Peyer's patch (tissue), 4 donors: ENCODE measurements at regions not wholly inside any gene's neighbourhood (a gene's known extent, or its start where the extent isn't known, plus 50 kb on each side); places are given as distances from the start of the nearest gene placed in this dataset.

Experiments used
- DNase-seq, 3 donors: peaks; one replicate each; pipeline ENCODE4 v3.0.0-alpha.2; 2017 to 2019
- H3K27ac ChIP-seq, 4 donors: fragments of 200-600 bp; sonication (generic); one replicate each; pipeline ENCODE4 v1.5.1; 2016 to 2019
- H3K27me3 ChIP-seq, 2 donors: fragments of 200-600 bp; sonication (generic); one replicate each; pipeline ENCODE4 v1.5.1; 2019
- H3K36me3 ChIP-seq, 3 donors: fragments of 200-600 bp; sonication (generic); one replicate each; pipeline ENCODE4 v1.5.1; 2016 to 2019
- H3K4me1 ChIP-seq, 4 donors: fragments of 200-600 bp; sonication (generic); one replicate each; pipeline ENCODE4 v1.5.1; 2016 to 2019
- H3K4me3 ChIP-seq, 4 donors: fragments of 200-600 bp; sonication (generic); 1 replicate in 3 of 4; 2 replicates in 1 of 4; pipeline ENCODE4 v1.5.1; 2016 to 2019; ENCODE audit warnings: mild to moderate bottlenecking in 1 of 4
- H3K9me3 ChIP-seq, 4 donors: fragments of 200-600 bp; sonication (generic); one replicate each; pipeline ENCODE4 v1.5.1; 2016 to 2019; ENCODE audit warnings: mild to moderate bottlenecking in 1 of 4
- CTCF ChIP-seq, 6 experiments: fragments of 450-650 bp in 4 of 6; fragments of 200-600 bp in 2 of 6; sonication (generic) in 1 of 6; IDR thresholded peaks; one replicate each; pipeline ENCODE4 v1.5.1; 2017 to 2019; ENCODE audit warnings: antibody characterized with exemption in 6 of 6, mild to moderate bottlenecking in 3 of 6, moderate library complexity in 1 of 6
- POLR2A ChIP-seq, 2 donors: fragments of 450-650 bp; IDR thresholded peaks; one replicate each; pipeline ENCODE4 v1.5.1; 2017; ENCODE audit warnings: antibody characterized with exemption in 2 of 2, mild to moderate bottlenecking in 2 of 2, moderate library complexity in 2 of 2

GRCh38 chr5:2196989-2197619, 314.4 kb upstream of the IRX4 start:
- no peak for TF ChIP-seq CTCF (IDR thresholded peaks at IDR 0.05)
- no peak for TF ChIP-seq POLR2A (IDR thresholded peaks at IDR 0.05)
- no peak overlapping the region for H3K4me3 ChIP-seq
- no peaks in the 10 kb centered on the region for H3K9me3 ChIP-seq
- DNase-seq, result no peak
- H3K36me3 ChIP-seq, result no peaks in the 10 kb centered on the region
- no peaks in the 10 kb centered on the region for H3K27me3 ChIP-seq
- H3K27ac ChIP-seq, result no peak overlapping the region
- H3K4me1 ChIP-seq, result no peaks in the 10 kb centered on the region

GRCh38 chr5:2196416-2196815, 313.7 kb upstream of the IRX4 start:
- DNase-seq, result no peak
- Histone ChIP-seq H3K27ac (no peak overlapping the region), H3K36me3 (no peaks in the 10 kb centered on the region), H3K9me3 (no peaks in the 10 kb centered on the region), H3K4me1 (no peaks in the 10 kb centered on the region), H3K4me3 (no peak overlapping the region), H3K27me3 (no peaks in the 10 kb centered on the region)
- TF ChIP-seq CTCF (IDR thresholded peaks at IDR 0.05), result no peak
- no peak for TF ChIP-seq POLR2A (IDR thresholded peaks at IDR 0.05)

GRCh38 chr5:2194949-2195348, 312.2 kb upstream of the IRX4 start:
- no peak for DNase-seq
- no peaks in the 10 kb centered on the region for H3K4me1 ChIP-seq
- no peak overlapping the region for H3K27ac ChIP-seq
- H3K4me3 ChIP-seq, result no peak overlapping the region
- TF ChIP-seq CTCF (IDR thresholded peaks at IDR 0.05) (no peak), POLR2A (IDR thresholded peaks at IDR 0.05) (no peak)
- H3K9me3 ChIP-seq, result no peaks in the 10 kb centered on the region
- no peaks in the 10 kb centered on the region for H3K27me3 ChIP-seq
- H3K36me3 ChIP-seq, result no peaks in the 10 kb centered on the region

GRCh38 chr5:2194236-2194555, 311.5 kb upstream of the IRX4 start:
- H3K4me1 ChIP-seq, result no peaks in the 10 kb centered on the region
- H3K27ac ChIP-seq, result no peak overlapping the region
- no peaks in the 10 kb centered on the region for H3K27me3 ChIP-seq
- no peaks in the 10 kb centered on the region for H3K36me3 ChIP-seq
- no peak for DNase-seq
- no peaks in the 10 kb centered on the region for H3K9me3 ChIP-seq
- TF ChIP-seq CTCF (IDR thresholded peaks at IDR 0.05), result no peak
- no peak for TF ChIP-seq POLR2A (IDR thresholded peaks at IDR 0.05)
- no peak overlapping the region for H3K4me3 ChIP-seq

GRCh38 chr5:2193542-2194235, 311.0 kb upstream of the IRX4 start:
- TF ChIP-seq CTCF (IDR thresholded peaks at IDR 0.05) (no peak), POLR2A (IDR thresholded peaks at IDR 0.05) (no peak)
- Histone ChIP-seq H3K27ac (no peak overlapping the region), H3K27me3 (no peaks in the 10 kb centered on the region), H3K4me3 (no peak overlapping the region), H3K9me3 (no peaks in the 10 kb centered on the region), H3K4me1 (no peaks in the 10 kb centered on the region), H3K36me3 (no peaks in the 10 kb centered on the region)
- DNase-seq, result no peak
